GM23338 (cell line): ENCODE measurements at regions not wholly inside any gene's neighbourhood (a gene's known extent, or its start where the extent isn't known, plus 50 kb on each side); places are given as distances from the start of the nearest gene placed in this dataset.

Experiments used
- ATAC-seq: fragments of 200-7000 bp; cut with Tn5 transposase; 3 replicates; pipeline ENCODE4 v1.9.1; 2020
- DNase-seq: peaks from one replicate; pipeline ENCODE4 v3.0.0-alpha.2; 2015; ENCODE audit warnings: low spot score
- H2AFZ ChIP-seq: fragments of 200-600 bp; sonication (generic); 2 replicates; pipeline ENCODE4 v1.8.0; 2016; ENCODE audit warnings: antibody characterized with exemption, mild to moderate bottlenecking, moderate library complexity
- H3F3A ChIP-seq: fragments of 200-600 bp; sonication (generic); replicated peaks from 2 replicates; pipeline ENCODE4 v1.8.0; 2017; ENCODE audit warnings: antibody characterized with exemption, mixed run types, low read depth
- H3K27ac ChIP-seq: fragments of 200-600 bp; sonication (generic); 2 replicates; pipeline ENCODE4 v1.6.1; 2016; ENCODE audit warnings: low read depth
- H3K27me3 ChIP-seq: fragments of 200-600 bp; sonication (generic); 2 replicates; pipeline ENCODE4 v1.8.0; 2016; ENCODE audit warnings: mild to moderate bottlenecking, mixed run types, moderate library complexity; ENCODE audit not compliant: insufficient read depth
- H3K36me3 ChIP-seq: fragments of 200-600 bp; sonication (generic); 2 replicates; pipeline ENCODE4 v1.8.0; 2016; ENCODE audit warnings: mild to moderate bottlenecking; ENCODE audit not compliant: insufficient read depth
- H3K4me1 ChIP-seq: fragments of 200-600 bp; sonication (generic); 2 replicates; pipeline ENCODE4 v1.8.0; 2016; ENCODE audit warnings: mild to moderate bottlenecking, moderate library complexity; ENCODE audit not compliant: insufficient read depth
- H3K4me2 ChIP-seq: fragments of 200-600 bp; sonication (generic); 2 replicates; pipeline ENCODE4 v1.7.1; 2017; ENCODE audit warnings: mixed run types
- H3K4me3 ChIP-seq: fragments of 200-600 bp; sonication (generic); 2 replicates; pipeline ENCODE4 v1.6.1; 2016; ENCODE audit warnings: mixed run types
- H3K79me2 ChIP-seq: fragments of 200-600 bp; sonication (generic); replicated peaks from 2 replicates; pipeline ENCODE4 v1.8.0; 2017; ENCODE audit warnings: mild to moderate bottlenecking; ENCODE audit not compliant: insufficient read depth
- H3K9me2 ChIP-seq: fragments of 200-600 bp; sonication (generic); 2 replicates; pipeline ENCODE4 v1.8.0; 2017; ENCODE audit not compliant: insufficient read depth
- H4K20me1 ChIP-seq: fragments of 200-600 bp; sonication (generic); replicated peaks from 2 replicates; pipeline ENCODE4 v1.8.0; 2017; ENCODE audit warnings: mild to moderate bottlenecking; ENCODE audit not compliant: insufficient read depth
- H3K27ac Mint-ChIP-seq: 2 replicates; pipeline ENCODE4 v1.8.0; 2020; ENCODE audit warnings: inconsistent platforms, mild to moderate bottlenecking, moderate library complexity, mixed read lengths
- H3K27me3 Mint-ChIP-seq: 3 replicates; pipeline ENCODE4 v1.8.0; 2022; ENCODE audit warnings: low read depth, mild to moderate bottlenecking, moderate library complexity, mixed read lengths, inconsistent platforms; ENCODE audit not compliant: insufficient read depth, poor library complexity
- H3K36me3 Mint-ChIP-seq: 3 replicates; pipeline ENCODE4 v1.8.0; 2021; ENCODE audit warnings: low read depth, mild to moderate bottlenecking, inconsistent platforms, moderate library complexity, mixed read lengths
- H3K4me1 Mint-ChIP-seq: 3 replicates; pipeline ENCODE4 v1.8.0; 2020; ENCODE audit warnings: mild to moderate bottlenecking, inconsistent platforms, mixed read lengths
- H3K4me3 Mint-ChIP-seq: 3 replicates; pipeline ENCODE4 v1.8.0; 2021; ENCODE audit warnings: moderate library complexity, mild to moderate bottlenecking, inconsistent platforms, mixed read lengths
- H3K9me3 Mint-ChIP-seq: 3 replicates; pipeline ENCODE4 v1.8.0; 2020; ENCODE audit warnings: moderate library complexity, mild to moderate bottlenecking, inconsistent platforms, mixed read lengths
- CREB1 ChIP-seq: fragments of 250-450 bp; sonication (Bioruptor Pico); IDR thresholded peaks from 2 replicates; pipeline ENCODE4 v1.5.0; 2020; ENCODE audit warnings: low read depth, mild to moderate bottlenecking, moderate library complexity
- CTCF ChIP-seq, 2 experiments: fragments of 200-600 bp in 1 of 2; sonication (generic) in 1 of 2; conservative IDR thresholded peaks; 2 replicates each; pipeline versions ENCODE4 v1.5.1 to v1.6.1; 2016 to 2017; ENCODE audit warnings: antibody characterized with exemption in 2 of 2, low read depth in 2 of 2, mild to moderate bottlenecking in 2 of 2, moderate library complexity in 1 of 2
- ETS1 ChIP-seq: IDR thresholded peaks from 2 replicates; pipeline ENCODE4 v1.6.1; 2016; ENCODE audit warnings: antibody characterized with exemption
- EZH2 ChIP-seq: fragments of 200-600 bp; sonication (generic); IDR thresholded peaks from one replicate; pipeline ENCODE4 v1.8.0; 2017; ENCODE audit warnings: antibody characterized with exemption, mild to moderate bottlenecking, low read depth; ENCODE audit not compliant: unreplicated experiment
- EZH2phosphoT487 ChIP-seq: fragments of 200-600 bp; sonication (generic); IDR thresholded peaks from one replicate; pipeline ENCODE4 v1.8.1; 2018; ENCODE audit warnings: antibody characterized with exemption; ENCODE audit not compliant: unreplicated experiment
- JUNB ChIP-seq: IDR thresholded peaks from one replicate; pipeline ENCODE4 v1.6.1; 2016; ENCODE audit warnings: antibody characterized with exemption; ENCODE audit not compliant: unreplicated experiment
- NANOG ChIP-seq: IDR thresholded peaks from 2 replicates; pipeline ENCODE4 v1.6.1; 2016; ENCODE audit warnings: antibody characterized with exemption, borderline replicate concordance
- POLR2AphosphoS5 ChIP-seq: IDR thresholded peaks from 2 replicates; pipeline ENCODE4 v1.6.1; 2016; ENCODE audit warnings: antibody characterized with exemption, low read depth
- REST ChIP-seq: IDR thresholded peaks from one replicate; pipeline ENCODE4 v1.6.1; 2018; ENCODE audit warnings: antibody characterized with exemption; ENCODE audit not compliant: unreplicated experiment
- STAT1 ChIP-seq: IDR thresholded peaks from one replicate; pipeline ENCODE4 v1.6.1; 2016; ENCODE audit warnings: antibody characterized with exemption; ENCODE audit not compliant: unreplicated experiment
- ZNF114 ChIP-seq: fragments of 250-450 bp; sonication (Bioruptor Pico); IDR thresholded peaks from 2 replicates; pipeline ENCODE4 v1.5.0; 2020; ENCODE audit warnings: mild to moderate bottlenecking, moderate library complexity
- ZNF331 ChIP-seq: fragments of 250-450 bp; sonication (Bioruptor Pico); IDR thresholded peaks from 2 replicates; pipeline ENCODE4 v1.5.0; 2020; ENCODE audit warnings: low read depth, mild to moderate bottlenecking, moderate library complexity
- ZNF462 ChIP-seq: fragments of 250-450 bp; sonication (Bioruptor Pico); IDR thresholded peaks from 2 replicates; pipeline ENCODE4 v1.5.0; 2020; ENCODE audit warnings: mild to moderate bottlenecking, moderate library complexity

GRCh38 chr9:129517006-129517405 is 103.9 kb downstream of the C9orf50 start:
- H3K27ac Mint-ChIP-seq, result no peak overlapping the region
- Histone ChIP-seq H2AFZ (no peak overlapping the region), H4K20me1 (no peaks in the 10 kb centered on the region), H3K9me2 (no peaks in the 10 kb centered on the region), H3K27ac (no peak overlapping the region), H3K4me3 (no peak overlapping the region), H3K79me2 (no peaks in the 10 kb centered on the region), H3K4me2 (no peak overlapping the region), H3K36me3 (no peaks in the 10 kb centered on the region), H3F3A (no peaks in the 10 kb centered on the region), H3K27me3 (no peaks in the 10 kb centered on the region), H3K4me1 (no peaks in the 10 kb centered on the region; the same call in 1 of the 2 replicates)
- ATAC-seq (no peak), DNase-seq (no peak)
- H3K27me3 Mint-ChIP-seq, result peaks cover 3% of the 10 kb centered on the region
- H3K9me3 Mint-ChIP-seq, result peaks cover 54% of the 10 kb centered on the region
- TF ChIP-seq NANOG, result no peak
- no peak for TF ChIP-seq ETS1
- no peak for TF ChIP-seq CREB1 (CRISPR knock-in tag)
- no peak for TF ChIP-seq JUNB
- no peak for TF ChIP-seq POLR2AphosphoS5
- no peak for TF ChIP-seq ZNF331
- TF ChIP-seq ZNF462, result no peak
- TF ChIP-seq REST, result no peak
- no peak for TF ChIP-seq EZH2
- no peak for TF ChIP-seq ZNF114
- no peak for TF ChIP-seq EZH2phosphoT487
- TF ChIP-seq STAT1, result no peak
- no peak for TF ChIP-seq CTCF (conservative IDR thresholded peaks at IDR 0.05; ENCODE audit: low read depth in 2 of 2)
- H3K36me3 Mint-ChIP-seq, result peaks cover 32% of the 10 kb centered on the region
- H3K4me1 Mint-ChIP-seq, result peaks cover 8% of the 10 kb centered on the region; the same call in 2 of the 3 replicates
- H3K4me3 Mint-ChIP-seq, result no peak overlapping the region
